ENCODE measurements at regions not wholly inside any gene's neighbourhood (a gene's known extent, or its start where the extent isn't known, plus 50 kb on each side); places are given as distances from the start of the nearest gene placed in this dataset.
A peak's percentile ranks its signal among the peaks of the same experiment; 100 is the strongest.

DNA sequence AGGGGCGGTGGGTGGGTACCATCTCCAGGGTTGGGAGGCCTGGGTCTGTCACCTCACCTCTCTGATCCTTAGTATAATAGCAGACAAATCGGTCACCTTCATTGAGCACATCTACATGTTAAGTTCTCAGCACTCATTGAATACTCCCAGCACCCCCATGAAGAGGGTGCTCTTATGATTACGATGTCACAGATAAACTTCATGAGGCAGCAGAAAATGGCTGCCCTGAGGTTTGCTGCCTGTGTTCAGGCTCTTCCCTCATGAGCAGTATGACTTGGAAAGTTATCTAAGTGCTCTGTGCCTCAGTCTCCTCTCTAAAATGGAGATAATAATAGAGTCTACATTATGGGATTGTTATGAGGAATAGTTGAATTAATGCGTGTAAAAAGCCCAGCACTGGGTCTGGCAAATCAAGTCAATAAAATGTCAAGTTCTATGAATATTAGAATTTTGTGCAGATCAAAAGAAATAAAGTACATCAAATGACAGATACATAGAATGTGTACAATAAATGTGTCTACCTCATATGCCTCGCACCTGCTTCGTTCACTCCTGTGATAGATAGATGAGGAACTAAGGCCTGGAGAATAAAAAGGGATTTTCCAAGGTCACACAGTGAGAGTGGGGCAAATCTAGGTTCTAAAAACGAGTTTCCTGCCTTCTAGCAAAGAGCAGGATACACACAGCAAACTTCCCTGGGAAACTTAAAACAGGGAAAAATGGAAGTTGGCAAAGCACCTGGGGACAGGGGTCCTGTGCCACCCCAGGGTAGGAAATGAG, 142.2 kb upstream of the MRPS22 start:
- peaks cover 6% of the 10 kb centered on the region for H3K27me3 Mint-ChIP-seq

DNA sequence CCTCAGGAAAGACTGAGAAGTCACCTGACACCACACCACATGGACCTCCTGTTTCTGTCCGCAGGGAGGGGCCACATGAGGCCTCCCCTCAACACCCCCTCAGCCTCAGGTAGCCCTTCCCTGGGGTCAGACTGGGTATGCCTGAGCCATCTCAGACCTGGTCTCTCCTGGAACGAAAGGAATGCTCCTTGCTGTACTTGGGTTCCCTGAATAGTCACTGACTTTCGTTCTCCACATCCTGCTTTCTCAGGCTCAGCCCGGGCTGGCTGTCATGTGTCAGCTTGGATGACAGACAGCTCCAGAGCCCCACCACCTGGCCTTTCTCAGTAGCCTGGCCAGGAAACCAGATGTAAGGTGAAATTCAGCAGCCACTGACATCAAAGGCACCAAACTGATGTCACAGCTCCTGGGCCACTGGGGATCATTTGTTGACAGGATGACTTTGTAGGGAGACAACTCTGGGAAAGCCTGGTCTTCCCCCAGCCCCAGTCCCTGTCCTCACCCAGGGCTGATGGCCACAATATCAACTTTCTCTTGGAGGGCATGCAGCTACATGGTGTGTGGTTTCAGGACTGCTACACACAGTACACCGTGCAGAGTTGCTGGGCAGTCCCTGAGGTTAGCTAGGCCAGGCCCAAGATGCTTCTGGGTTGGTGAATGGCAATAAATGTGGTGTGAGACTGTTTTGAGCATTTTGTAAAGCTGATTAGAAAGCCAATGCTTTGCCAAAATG, 141.4 kb upstream of the MRPS22 start:
- no peak overlapping the region for H3K27ac Mint-ChIP-seq
- no peaks in the 10 kb centered on the region for H3K9me3 Mint-ChIP-seq
- no peak overlapping the region for H3K4me3 Mint-ChIP-seq
- peaks cover 6% of the 10 kb centered on the region for H3K27me3 Mint-ChIP-seq
- no peaks in the 10 kb centered on the region for H3K36me3 Mint-ChIP-seq
- no peaks in the 10 kb centered on the region for H3K4me1 Mint-ChIP-seq

More for the DNA sequence above, 142.2 kb upstream of the MRPS22 start:
- H3K27ac Mint-ChIP-seq: no peak overlapping the region
- H3K36me3 Mint-ChIP-seq: no peaks in the 10 kb centered on the region
- H3K4me3 Mint-ChIP-seq: no peak overlapping the region
- no peaks in the 10 kb centered on the region for H3K4me1 Mint-ChIP-seq
- peaks cover 4% of the 10 kb centered on the region for H3K9me3 Mint-ChIP-seq

DNA sequence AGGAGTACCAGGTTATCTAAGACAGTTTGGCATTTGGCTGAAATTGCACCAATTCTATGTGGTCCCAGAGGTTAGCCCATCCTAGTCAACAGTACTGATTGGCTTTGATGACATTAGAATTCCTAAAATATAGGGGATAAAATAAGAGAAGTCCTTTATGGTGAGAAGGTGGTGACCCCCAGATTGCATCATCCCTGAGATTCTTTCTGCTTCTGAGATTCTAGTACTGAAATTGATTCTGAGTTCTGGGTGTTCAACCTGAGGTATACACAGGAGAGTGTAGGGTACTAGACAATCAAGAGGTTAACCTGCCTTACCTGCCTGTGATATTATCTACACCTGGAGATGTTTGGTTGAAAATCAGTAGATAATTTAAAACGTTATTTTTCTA, 140.9 kb upstream of the MRPS22 start:
- Mint-ChIP-seq H3K27ac (no peak overlapping the region), H3K36me3 (no peaks in the 10 kb centered on the region), H3K4me3 (no peak overlapping the region), H3K4me1 (no peaks in the 10 kb centered on the region), H3K27me3 (peaks cover 6% of the 10 kb centered on the region), H3K9me3 (no peaks in the 10 kb centered on the region)

DNA sequence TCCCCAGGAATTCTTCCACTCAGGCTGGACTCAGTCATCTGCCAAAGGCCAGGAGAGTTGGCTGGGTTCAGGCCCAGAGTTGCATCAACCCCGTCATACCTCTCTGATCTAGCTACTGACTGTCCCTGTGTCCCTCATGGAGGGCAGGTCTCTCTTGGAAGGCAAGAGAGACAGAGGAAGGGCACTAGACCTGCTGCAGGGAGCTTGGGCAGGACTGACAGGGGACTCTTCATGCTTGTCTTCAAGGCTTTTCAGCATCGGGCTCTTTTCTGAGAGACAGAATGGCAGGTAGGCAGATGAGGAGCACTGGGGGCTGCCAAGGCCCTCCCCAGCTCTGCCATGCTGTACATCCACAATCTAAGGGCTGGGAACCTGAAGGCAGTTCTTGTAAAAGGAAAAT, 140.1 kb upstream of the MRPS22 start:
- no peaks in the 10 kb centered on the region for H3K9me3 Mint-ChIP-seq
- no peaks in the 10 kb centered on the region for H3K4me1 Mint-ChIP-seq
- peaks cover 6% of the 10 kb centered on the region for H3K27me3 Mint-ChIP-seq
- H3K27ac Mint-ChIP-seq: no peak overlapping the region
- H3K4me3 Mint-ChIP-seq: no peak overlapping the region
- H3K36me3 Mint-ChIP-seq: no peaks in the 10 kb centered on the region

DNA sequence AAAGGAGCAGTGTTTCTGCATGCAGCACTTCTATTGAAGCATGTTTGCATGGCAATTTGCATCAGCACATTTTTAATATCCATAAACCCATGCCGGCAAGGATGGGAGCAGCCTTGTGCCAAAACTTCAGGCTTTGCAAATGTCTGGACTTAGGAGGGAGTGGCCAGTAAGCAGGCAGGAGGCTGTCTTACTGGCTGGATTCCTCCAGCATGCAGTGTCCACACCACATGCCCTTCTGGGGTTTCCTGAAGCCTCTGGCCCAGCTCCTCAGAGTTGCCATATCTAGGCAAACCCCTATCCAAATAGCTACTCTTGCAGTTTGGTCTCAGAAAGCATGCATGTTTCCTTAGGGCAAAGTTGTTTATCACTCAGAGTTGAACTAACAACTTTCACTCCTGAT, 139.1 kb upstream of the MRPS22 start:
- peaks cover 4% of the 10 kb centered on the region for H3K27me3 Mint-ChIP-seq
- no peaks in the 10 kb centered on the region for H3K4me1 Mint-ChIP-seq
- no peaks in the 10 kb centered on the region for H3K9me3 Mint-ChIP-seq
- no peaks in the 10 kb centered on the region for H3K36me3 Mint-ChIP-seq
- H3K4me3 Mint-ChIP-seq: no peak overlapping the region
- no peak overlapping the region for H3K27ac Mint-ChIP-seq

DNA sequence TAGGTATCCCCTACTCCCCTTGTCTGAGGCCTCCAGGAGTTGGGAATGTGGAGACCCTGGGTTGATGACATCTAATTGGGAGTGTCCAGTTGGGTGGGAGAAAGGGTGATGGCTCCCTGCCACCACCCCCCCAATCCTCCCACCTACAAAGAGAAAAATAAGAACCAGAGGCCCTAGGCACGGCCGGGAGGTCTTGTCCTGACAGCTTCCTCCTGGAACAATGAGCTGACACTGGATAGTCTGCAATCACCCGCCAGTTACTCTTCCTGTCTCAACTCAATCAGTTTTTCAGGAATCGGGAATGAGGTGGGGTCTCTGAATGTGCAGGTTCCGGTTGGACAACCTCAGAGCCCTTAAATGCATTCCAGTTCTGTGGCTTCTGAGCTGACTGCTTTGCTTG, 129.9 kb upstream of the MRPS22 start:
- H3K4me3 Mint-ChIP-seq: no peak overlapping the region
- peaks cover 10% of the 10 kb centered on the region for H3K27me3 Mint-ChIP-seq
- no peaks in the 10 kb centered on the region for H3K4me1 Mint-ChIP-seq
- H3K9me3 Mint-ChIP-seq: peaks cover 6% of the 10 kb centered on the region
- H3K36me3 Mint-ChIP-seq: no peaks in the 10 kb centered on the region
- H3K27ac Mint-ChIP-seq: no peak overlapping the region

DNA sequence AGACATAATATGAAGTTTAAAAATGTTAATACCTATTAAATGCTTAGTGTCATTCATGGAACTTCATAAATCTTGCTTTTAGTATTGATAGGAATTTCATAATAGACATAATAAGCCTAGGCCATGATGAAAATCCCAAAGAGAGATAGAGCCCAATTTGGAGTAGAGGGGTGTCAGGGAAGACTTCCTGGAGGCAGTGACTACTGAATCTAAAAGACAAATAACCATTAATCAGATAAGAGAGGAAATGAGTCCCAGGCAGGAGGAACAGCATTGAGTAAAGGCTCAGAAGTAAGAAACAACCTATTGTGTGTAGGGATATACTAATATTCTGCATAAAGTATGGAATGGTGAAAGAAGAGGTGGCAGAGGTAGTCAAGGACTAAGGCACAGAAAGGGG, 126.9 kb upstream of the MRPS22 start:
- peaks cover 12% of the 10 kb centered on the region for H3K27me3 Mint-ChIP-seq
- H3K4me1 Mint-ChIP-seq: no peaks in the 10 kb centered on the region
- no peak overlapping the region for H3K27ac Mint-ChIP-seq
- H3K36me3 Mint-ChIP-seq: no peaks in the 10 kb centered on the region
- H3K9me3 Mint-ChIP-seq: peaks cover 6% of the 10 kb centered on the region
- no peak overlapping the region for H3K4me3 Mint-ChIP-seq

DNA sequence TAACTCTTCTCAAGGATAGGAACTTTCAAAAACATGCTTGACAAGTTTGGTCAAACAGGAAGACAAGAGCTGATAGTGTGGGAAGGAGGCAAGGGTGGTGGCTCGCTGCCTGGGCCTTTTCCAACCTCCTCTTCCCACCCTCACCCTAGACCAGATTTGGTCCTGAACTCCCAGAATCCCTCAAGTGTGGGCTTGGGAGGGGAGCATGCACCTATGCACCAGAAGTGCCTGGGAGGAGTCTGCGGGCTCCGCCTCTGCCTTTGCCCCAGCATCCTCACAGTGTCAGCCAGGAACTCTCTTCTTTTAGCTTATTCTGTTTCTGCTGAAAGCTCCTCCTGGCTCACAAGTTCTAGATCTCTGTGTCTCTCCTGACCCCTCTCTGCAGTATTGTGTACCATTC, 126.2 kb upstream of the MRPS22 start:
- Mint-ChIP-seq H3K4me1 (no peaks in the 10 kb centered on the region), H3K9me3 (peaks cover 6% of the 10 kb centered on the region), H3K4me3 (no peak overlapping the region), H3K27ac (peak overlapping the region; percentile 14), H3K36me3 (no peaks in the 10 kb centered on the region), H3K27me3 (peaks cover 12% of the 10 kb centered on the region)

DNA sequence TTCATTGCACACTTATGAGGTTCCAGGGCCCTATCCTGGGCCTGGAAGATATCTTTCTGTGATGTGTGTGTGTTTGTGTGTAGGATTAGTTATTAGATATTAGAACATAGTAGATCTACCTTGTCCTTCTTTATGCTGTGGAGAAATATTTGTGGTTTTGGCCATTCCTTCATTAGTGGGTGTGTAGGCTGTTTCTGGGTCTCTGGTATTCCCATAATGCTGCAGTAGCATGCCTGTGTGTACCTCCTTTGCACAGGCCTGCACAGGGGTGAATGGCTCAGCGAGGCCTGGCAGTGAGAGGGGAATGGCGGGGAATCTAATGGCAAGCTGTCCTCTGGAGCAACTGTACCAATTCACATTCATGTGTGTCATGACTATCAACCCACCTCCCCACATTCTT, 125.8 kb upstream of the MRPS22 start:
- Mint-ChIP-seq H3K27ac (peak overlapping the region; percentile 14), H3K4me1 (no peaks in the 10 kb centered on the region), H3K27me3 (peaks cover 12% of the 10 kb centered on the region), H3K9me3 (peaks cover 6% of the 10 kb centered on the region), H3K4me3 (no peak overlapping the region), H3K36me3 (no peaks in the 10 kb centered on the region)

DNA sequence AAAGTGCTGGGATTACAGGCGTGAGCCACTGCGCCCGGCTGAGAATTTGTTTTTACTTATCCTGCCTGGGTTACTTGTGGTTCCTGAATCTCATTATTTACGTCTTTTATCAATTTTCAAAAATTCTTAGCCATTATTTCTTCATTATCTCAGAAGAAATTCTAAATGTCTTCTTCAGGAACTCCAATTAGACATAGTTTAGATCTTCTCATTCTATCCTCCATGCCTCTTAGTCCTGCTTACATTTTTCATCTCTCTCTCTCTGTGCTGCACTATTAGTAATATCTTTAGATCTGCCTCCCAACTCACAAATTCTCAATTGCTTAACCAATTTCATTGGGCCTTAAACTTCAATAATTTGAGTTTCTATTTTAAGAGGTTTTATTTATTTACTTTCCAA, 124.4 kb upstream of the MRPS22 start:
- no peaks in the 10 kb centered on the region for H3K4me1 Mint-ChIP-seq
- peaks cover 7% of the 10 kb centered on the region for H3K27me3 Mint-ChIP-seq
- H3K27ac Mint-ChIP-seq: peak overlapping the region; percentile 21
- H3K9me3 Mint-ChIP-seq: no peaks in the 10 kb centered on the region
- no peak overlapping the region for H3K4me3 Mint-ChIP-seq
- no peaks in the 10 kb centered on the region for H3K36me3 Mint-ChIP-seq

DNA sequence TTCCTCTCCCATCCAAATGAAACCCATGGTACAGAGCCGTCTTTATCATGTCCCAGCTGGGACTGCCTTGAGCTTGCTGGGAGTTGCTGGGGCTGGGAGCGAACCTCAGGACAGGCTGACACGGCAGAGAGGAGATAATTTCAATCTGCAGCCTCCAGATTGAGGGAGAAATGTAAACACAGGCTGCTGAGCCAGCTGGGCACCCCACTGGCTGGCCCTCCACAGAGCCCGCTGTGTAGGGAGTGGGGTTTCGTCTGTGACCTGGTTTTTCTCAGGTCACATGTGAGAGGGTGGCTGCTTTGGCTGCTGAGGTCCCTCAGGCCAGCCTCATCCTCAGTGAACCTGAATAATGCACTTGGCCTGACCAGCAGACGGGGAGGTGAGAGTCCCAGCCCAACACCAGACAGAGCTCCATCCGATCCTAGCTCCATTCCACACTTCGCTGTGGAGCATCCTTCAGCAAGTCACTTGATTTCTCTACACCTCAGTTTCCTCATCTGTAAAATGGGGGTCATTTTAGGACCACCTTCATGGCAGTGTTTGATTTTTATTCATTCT, 121.6 kb upstream of the MRPS22 start:
- no peak overlapping the region for H3K27ac Mint-ChIP-seq
- H3K36me3 Mint-ChIP-seq: no peaks in the 10 kb centered on the region
- H3K4me3 Mint-ChIP-seq: no peak overlapping the region
- no peaks in the 10 kb centered on the region for H3K9me3 Mint-ChIP-seq
- H3K4me1 Mint-ChIP-seq: no peaks in the 10 kb centered on the region
- H3K27me3 Mint-ChIP-seq: peaks cover 2% of the 10 kb centered on the region

DNA sequence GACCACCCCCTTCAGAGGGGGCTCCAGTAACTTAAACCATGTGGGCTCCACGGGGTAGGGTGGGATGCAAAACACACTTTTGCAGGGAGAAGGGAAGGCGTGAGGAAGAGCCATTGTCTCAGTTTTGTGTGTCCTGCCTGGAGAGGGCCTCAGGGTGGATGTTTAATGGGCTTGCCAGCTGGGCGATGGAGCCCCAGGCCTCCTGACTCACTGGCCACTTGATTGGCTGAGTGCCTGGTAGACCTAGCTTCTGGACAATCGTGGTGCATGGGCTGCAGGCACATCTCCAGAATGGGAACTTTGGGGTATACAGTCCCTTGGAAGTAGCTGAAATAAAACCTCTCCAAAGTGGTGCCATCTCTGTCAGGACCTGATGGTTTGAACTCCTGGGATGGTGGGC, 118.3 kb upstream of the MRPS22 start:
- no peaks in the 10 kb centered on the region for H3K36me3 Mint-ChIP-seq
- no peaks in the 10 kb centered on the region for H3K9me3 Mint-ChIP-seq
- no peak overlapping the region for H3K4me3 Mint-ChIP-seq
- no peaks in the 10 kb centered on the region for H3K4me1 Mint-ChIP-seq
- peaks cover 2% of the 10 kb centered on the region for H3K27me3 Mint-ChIP-seq
- no peak overlapping the region for H3K27ac Mint-ChIP-seq

DNA sequence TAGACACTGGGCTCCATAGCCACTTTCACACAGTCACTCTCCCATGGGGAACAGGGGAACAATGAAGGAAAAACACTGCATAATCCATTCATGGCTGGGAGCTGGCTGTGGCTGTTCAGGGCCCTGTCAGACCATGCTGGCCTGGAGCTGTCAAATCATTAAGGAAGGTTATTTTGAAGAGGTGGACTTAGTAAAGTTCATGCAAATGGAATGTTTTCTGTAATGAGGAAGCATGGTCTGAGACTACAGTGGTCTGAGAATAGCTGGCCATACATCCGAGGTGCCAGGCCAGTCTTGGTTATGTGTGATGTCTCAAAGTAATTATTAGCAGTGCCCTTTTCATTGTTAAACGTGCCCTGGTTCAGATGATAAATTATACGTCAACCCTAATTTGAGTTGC, 117.1 kb upstream of the MRPS22 start:
- H3K4me3 Mint-ChIP-seq: no peak overlapping the region
- H3K4me1 Mint-ChIP-seq: no peaks in the 10 kb centered on the region
- H3K36me3 Mint-ChIP-seq: no peaks in the 10 kb centered on the region
- H3K27me3 Mint-ChIP-seq: no peaks in the 10 kb centered on the region
- no peak overlapping the region for H3K27ac Mint-ChIP-seq
- no peaks in the 10 kb centered on the region for H3K9me3 Mint-ChIP-seq

DNA sequence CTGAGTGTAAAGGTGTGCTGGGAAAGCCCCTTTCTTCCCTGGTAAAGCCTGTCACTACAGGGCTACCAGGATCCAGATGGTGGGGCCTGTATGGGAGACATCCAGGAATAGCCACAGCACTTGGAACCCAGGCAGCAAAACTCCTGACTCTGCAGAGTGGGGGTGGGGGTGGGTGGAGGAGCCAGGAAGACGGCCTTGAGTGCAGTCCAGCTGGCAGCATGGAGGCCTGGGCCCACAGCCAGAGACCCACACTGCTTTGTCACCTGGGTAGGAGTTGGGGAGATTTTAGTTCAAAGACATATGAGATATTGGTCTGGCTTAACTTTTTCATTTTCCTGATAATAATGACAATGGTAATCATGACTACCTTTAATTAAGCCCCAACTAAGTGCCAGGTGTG, 116.7 kb upstream of the MRPS22 start:
- Mint-ChIP-seq H3K27ac (no peak overlapping the region), H3K27me3 (no peaks in the 10 kb centered on the region), H3K9me3 (no peaks in the 10 kb centered on the region), H3K36me3 (no peaks in the 10 kb centered on the region), H3K4me1 (no peaks in the 10 kb centered on the region), H3K4me3 (no peak overlapping the region)

DNA sequence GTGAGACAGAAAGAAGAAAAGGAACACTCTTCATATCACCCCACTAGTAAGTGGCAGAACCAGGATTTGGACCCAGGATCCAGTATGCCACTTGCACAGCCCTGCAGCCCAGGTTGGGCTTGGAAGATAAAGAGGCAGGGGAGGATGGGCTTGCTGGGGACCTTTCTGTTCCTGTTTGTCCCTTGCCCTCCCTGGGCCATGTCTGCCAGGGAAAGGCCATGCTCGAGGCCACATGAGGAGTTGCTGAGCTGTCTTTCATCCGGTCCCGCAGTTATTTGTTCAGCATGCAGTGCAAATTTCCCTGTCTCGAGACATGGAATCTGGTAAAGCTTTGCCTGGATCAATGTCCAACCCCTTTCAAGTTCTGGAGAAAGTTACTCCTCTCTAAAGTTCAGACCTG, 116.0 kb upstream of the MRPS22 start:
- Mint-ChIP-seq H3K9me3 (no peaks in the 10 kb centered on the region), H3K4me1 (no peaks in the 10 kb centered on the region), H3K27ac (no peak overlapping the region), H3K27me3 (no peaks in the 10 kb centered on the region), H3K4me3 (no peak overlapping the region), H3K36me3 (no peaks in the 10 kb centered on the region)

DNA sequence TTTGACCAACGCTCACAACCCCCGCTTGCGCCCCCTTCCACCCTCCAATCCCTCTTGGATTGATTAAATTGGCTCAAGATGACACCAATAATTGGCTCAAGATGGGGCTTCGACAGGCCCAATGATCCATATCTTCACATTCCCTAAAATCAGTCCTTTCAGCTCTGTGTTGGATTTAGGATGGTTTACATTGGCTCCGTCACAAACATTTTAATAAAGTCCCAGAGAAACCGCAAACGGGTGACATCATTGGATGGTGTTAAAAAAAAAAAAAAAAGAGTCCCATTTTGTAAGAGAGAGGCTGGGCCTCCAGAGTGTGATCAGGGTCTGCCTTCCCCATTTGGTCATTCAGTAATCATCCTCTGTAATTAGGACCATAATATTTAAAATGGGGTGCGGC, 113.4 kb upstream of the MRPS22 start:
- Mint-ChIP-seq H3K36me3 (no peaks in the 10 kb centered on the region), H3K4me3 (no peak overlapping the region), H3K9me3 (no peaks in the 10 kb centered on the region), H3K27me3 (no peaks in the 10 kb centered on the region), H3K27ac (no peak overlapping the region), H3K4me1 (no peaks in the 10 kb centered on the region)

Data from activated naive CD4-positive, alpha-beta T cell treated with anti-CD3 and anti-CD28 coated beads, Interleukin-2, amount 50 U/mL, for 24 hours (primary cell).